Psoas muscle (tissue), 7 donors: ENCODE measurements at regions not wholly inside any gene's neighbourhood (a gene's known extent, or its start where the extent isn't known, plus 50 kb on each side); places are given as distances from the start of the nearest gene placed in this dataset.

Experiments
- ATAC-seq, 4 donors: fragments of 200-7000 bp; cut with Tn5 transposase; one replicate each; pipeline ENCODE4 v1.9.1; 2020; ENCODE audit warnings: moderate library complexity in 3 of 4, mild to moderate bottlenecking in 2 of 4
- DNase-seq, 2 donors: peaks; one replicate each; pipeline ENCODE4 v3.0.0-alpha.2; 2020
- H3K27ac ChIP-seq: fragments of 200-600 bp; one replicate; pipeline ENCODE4 v1.8.0; 2022
- H3K27me3 ChIP-seq, 3 donors: fragments of 200-600 bp in 1 of 3; one replicate each; pipeline versions ENCODE4 v1.6.1 to v1.8.0; 2013 to 2022; ENCODE audit warnings: low read length in 2 of 3, mild to moderate bottlenecking in 2 of 3, moderate library complexity in 1 of 3; ENCODE audit not compliant: insufficient read depth in 3 of 3
- H3K36me3 ChIP-seq, 2 donors: fragments of 200-600 bp in 1 of 2; one replicate each; pipeline versions ENCODE4 v1.6.1 to v1.8.0; 2013 to 2022; ENCODE audit warnings: low read depth in 1 of 2, mild to moderate bottlenecking in 1 of 2, moderate library complexity in 1 of 2; ENCODE audit not compliant: insufficient read depth in 1 of 2
- H3K4me1 ChIP-seq: fragments of 200-600 bp; one replicate; pipeline ENCODE4 v1.8.0; 2022
- H3K4me3 ChIP-seq: fragments of 200-600 bp; one replicate; pipeline ENCODE4 v1.8.0; 2022; ENCODE audit warnings: mild to moderate bottlenecking
- H3K9me3 ChIP-seq: fragments of 200-600 bp; one replicate; pipeline ENCODE4 v1.8.0; 2022
- CTCF ChIP-seq: fragments of 200-600 bp; IDR thresholded peaks from one replicate; pipeline ENCODE4 v1.8.0; 2022; ENCODE audit warnings: antibody characterized with exemption
- WGBS, 3 donors: extraction: QIAGEN DNeasy Blood & Tissue Kit; methylation state at CpG; one replicate each; pipeline versions ENCODE4 v1.1.6 to v1.1.7; 2013; 5-methylcytosine and 5-hydroxymethylcytosine counted together
- intact Hi-C, 2 donors: fragments of 100-400 bp; cut with DNase I; formaldehyde crosslinking; loops; one replicate each; pipeline versions ENCODE4 v1.11.0 to v1.14.2; 2022
- donor health status: healthy with polysubstance abuse.
- donor health status: DM: no; HTN: no; CAD: no; lungs with moderate emphysema.
- donor health status: Bipolar disorder and iron deficiency.
- donor health status: healthy.
- donor health status: DM: yes; HTN: yes; CAD: no.
- donor health status: DM: no; HTN: no; CAD: no.
- donor health status: DM: yes; HTN: yes; CAD: no.

GRCh38 chr16:66095676-66096075, 270.8 kb upstream of the CDH5 start:
- no peaks in the 10 kb centered on the region for H3K27me3 ChIP-seq
- no peaks in the 10 kb centered on the region for H3K4me1 ChIP-seq
- no peak for TF ChIP-seq CTCF
- H3K36me3 ChIP-seq, result no peaks in the 10 kb centered on the region
- intact Hi-C loops, result no loop called here
- no peak overlapping the region for H3K4me3 ChIP-seq
- no peaks in the 10 kb centered on the region for H3K9me3 ChIP-seq
- ATAC-seq (no peak), DNase-seq (no peak)
- H3K27ac ChIP-seq, result no peak overlapping the region

GRCh38 chr16:66093191-66093590, 273.3 kb upstream of the CDH5 start:
- no peak for DNase-seq
- Histone ChIP-seq H3K27ac (no peak overlapping the region), H3K4me1 (no peaks in the 10 kb centered on the region), H3K27me3 (no peaks in the 10 kb centered on the region), H3K4me3 (no peak overlapping the region), H3K36me3 (no peaks in the 10 kb centered on the region), H3K9me3 (no peaks in the 10 kb centered on the region)
- intact Hi-C loops, result no loop called here
- no peak for TF ChIP-seq CTCF
- no peak for ATAC-seq
- WGBS, 3 donors, result 84 to 92% (median 91%) methylated on average over 4 of the region's 4 CpGs

- no peak overlapping the region for H3K27ac ChIP-seq
- no peak for TF ChIP-seq CTCF
- peak in 1 of 4 donors; percentile 38 for ATAC-seq
- no peaks in the 10 kb centered on the region for H3K36me3 ChIP-seq
- H3K4me1 ChIP-seq, result no peaks in the 10 kb centered on the region
- intact Hi-C loops, result no loop called here
- no peaks in the 10 kb centered on the region for H3K27me3 ChIP-seq
- no peak for DNase-seq
- no peak overlapping the region for H3K4me3 ChIP-seq
- H3K9me3 ChIP-seq, result no peaks in the 10 kb centered on the region
These were observed 275.0 kb upstream of the CDH5 start for GRCh38 chr16:66091471-66091891.

GRCh38 chr16:66088681-66089080, 277.8 kb upstream of the CDH5 start:
- H3K36me3 ChIP-seq, result no peaks in the 10 kb centered on the region
- no peak overlapping the region for H3K4me3 ChIP-seq
- DNase-seq (no peak), ATAC-seq (no peak)
- no peak overlapping the region for H3K27ac ChIP-seq
- no peaks in the 10 kb centered on the region for H3K4me1 ChIP-seq
- intact Hi-C loops, result no loop called here
- WGBS, 3 donors, result 46 to 67% (median 55%) methylated on average over 6 of the region's 6 CpGs
- no peaks in the 10 kb centered on the region for H3K27me3 ChIP-seq
- H3K9me3 ChIP-seq, result no peaks in the 10 kb centered on the region
- TF ChIP-seq CTCF, result no peak

- no peak for TF ChIP-seq CTCF
- intact Hi-C loops, result no loop called here
These were observed 279.2 kb upstream of the CDH5 start for GRCh38 chr16:66087308-66087707.

More at GRCh38 chr16:66087308-66087707, 279.2 kb upstream of the CDH5 start:
- no peaks in the 10 kb centered on the region for H3K27me3 ChIP-seq
- no peaks in the 10 kb centered on the region for H3K36me3 ChIP-seq
- no peak overlapping the region for H3K4me3 ChIP-seq
- ATAC-seq (no peak), DNase-seq (no peak)
- no peak overlapping the region for H3K27ac ChIP-seq
- H3K9me3 ChIP-seq, result no peaks in the 10 kb centered on the region
- no peaks in the 10 kb centered on the region for H3K4me1 ChIP-seq
